HCT116 (cell line): ENCODE measurements at regions not wholly inside any gene's neighbourhood (a gene's known extent, or its start where the extent isn't known, plus 50 kb on each side); places are given as distances from the start of the nearest gene placed in this dataset.

Source experiments
- ATAC-seq: fragments of 200-7000 bp; cut with Tn5 transposase; 2 replicates; pipeline ENCODE4 v1.9.1; 2020; ENCODE audit warnings: mild to moderate bottlenecking, moderate library complexity
- BruUV-seq: library from RNA; stranded (reverse); fragments of 400-500 nt; replicated peaks from 2 replicates; lab custom pipeline; 2021; lab: Mats Ljungman, UMichigan
- CTCF ChIA-PET: fragments of 300-600 bp; sonication (Branson Sonifier 250); formaldehyde crosslinking; loops from one replicate; lab custom pipeline; 2021; ENCODE audit warnings: antibody characterized with exemption; lab: Charles Lee
- POLR2A ChIA-PET: fragments of 300-600, 350-600 bp; sonication (Branson Sonifier 250); formaldehyde crosslinking; loops from one replicate; lab custom pipeline; 2021; ENCODE audit warnings: antibody characterized with exemption; lab: Charles Lee
- RAD21 ChIA-PET, 2 experiments: fragments of 300-600 bp; sonication (Branson Sonifier 250); formaldehyde crosslinking; loops; one replicate each; lab custom pipeline; 2023; ENCODE audit warnings: low total read pairs in 2 of 2; ENCODE audit not compliant: uncharacterized antibody in 2 of 2, unreplicated experiment in 2 of 2, low non-redundant PET in 1 of 2; lab: Charles Lee
- DNase-seq: peaks from one replicate; pipeline ENCODE4 v3.0.0-alpha.2; 2010; ENCODE audit warnings: low read depth, low spot score
- H2AFZ ChIP-seq: fragments of 200-600 bp; shearing (Covaris generic), sonication (generic); 2 replicates; pipeline ENCODE4 v1.6.1; 2017; ENCODE audit warnings: low read depth, mixed run types, mixed read lengths, antibody characterized with exemption, low read length; ENCODE audit not compliant: poor library complexity, severe bottlenecking
- H3K27ac ChIP-seq: 2 replicates; pipeline ENCODE4 v1.5.1; 2012; ENCODE audit warnings: low read depth, low read length
- H3K27me3 ChIP-seq: fragments of 200-600 bp; sonication (generic); 2 replicates; pipeline ENCODE4 v1.6.1; 2016; ENCODE audit warnings: mixed run types, low read length, mixed read lengths; ENCODE audit not compliant: insufficient read depth
- H3K36me3 ChIP-seq, 2 experiments: fragments of 200-500 bp in 1 of 2; fragments of 200-600 bp in 1 of 2; sonication (Bioruptor generic) in 1 of 2; sonication (generic) in 1 of 2; 2 replicates each; pipeline versions ENCODE4 v1.5.1 to v1.6.1; 2014 to 2016; ENCODE audit warnings: low read length in 2 of 2, inconsistent platforms in 1 of 2, mixed read lengths in 1 of 2, mixed run types in 1 of 2; ENCODE audit not compliant: insufficient read depth in 2 of 2, control insufficient read depth in 1 of 2
- H3K4me1 ChIP-seq, 2 experiments: fragments of 200-600 bp in 1 of 2; sonication (generic) in 1 of 2; 2 replicates each; pipeline versions ENCODE4 v1.5.1 to v1.6.1; 2012 to 2017; ENCODE audit warnings: low read length in 2 of 2, inconsistent platforms in 1 of 2, mild to moderate bottlenecking in 1 of 2, mixed read lengths in 1 of 2, mixed run types in 1 of 2, moderate library complexity in 1 of 2; ENCODE audit not compliant: insufficient read depth in 2 of 2, control insufficient read depth in 1 of 2
- H3K4me2 ChIP-seq: fragments of 200-600 bp; sonication (generic); 2 replicates; pipeline ENCODE4 v1.6.1; 2017; ENCODE audit warnings: mixed run types, low read length, mixed read lengths
- H3K4me3 ChIP-seq, 2 experiments: fragments of 200-600 bp in 1 of 2; sonication (generic) in 1 of 2; replicated peaks in 1 of 2; 2 replicates each; pipeline ENCODE4 v1.5.1; 2011 to 2016; ENCODE audit warnings: low read length in 2 of 2, control low read depth in 1 of 2, low read depth in 1 of 2, mild to moderate bottlenecking in 1 of 2, mixed read lengths in 1 of 2, mixed run types in 1 of 2
- H3K79me2 ChIP-seq: fragments of 200-600 bp; sonication (generic); 2 replicates; pipeline ENCODE4 v1.6.1; 2017; ENCODE audit warnings: mild to moderate bottlenecking, mixed run types, low read length, moderate library complexity, mixed read lengths; ENCODE audit not compliant: insufficient read depth
- H3K9ac ChIP-seq: fragments of 200-600 bp; sonication (generic); 2 replicates; pipeline ENCODE4 v1.6.1; 2016; ENCODE audit warnings: low read length, mixed read lengths
- H3K9me2 ChIP-seq: fragments of 200-600 bp; sonication (generic), shearing (Covaris generic); 2 replicates; pipeline ENCODE4 v1.6.1; 2017; ENCODE audit warnings: mixed run types, mild to moderate bottlenecking, moderate library complexity; ENCODE audit not compliant: insufficient read depth
- H3K9me3 ChIP-seq, 2 experiments: fragments of 200-500 bp in 1 of 2; fragments of 200-600 bp in 1 of 2; sonication (Bioruptor generic) in 1 of 2; sonication (generic) in 1 of 2; 2 replicates each; pipeline ENCODE4 v1.6.1; 2014 to 2017; ENCODE audit warnings: low read length in 2 of 2, mixed read lengths in 2 of 2, inconsistent platforms in 1 of 2, low read depth in 1 of 2, mild to moderate bottlenecking in 1 of 2, mixed run types in 1 of 2, moderate library complexity in 1 of 2; ENCODE audit not compliant: control insufficient read depth in 1 of 2, insufficient read depth in 1 of 2
- H4K20me1 ChIP-seq: fragments of 200-600 bp; sonication (generic), shearing (Covaris generic); 2 replicates; pipeline ENCODE4 v1.6.1; 2017; ENCODE audit warnings: mixed run types, mild to moderate bottlenecking, moderate library complexity; ENCODE audit not compliant: insufficient read depth
- CBX3 ChIP-seq: IDR thresholded peaks from 2 replicates; pipeline ENCODE4 v1.6.1; 2012; ENCODE audit warnings: low read depth
- CEBPB ChIP-seq: IDR thresholded peaks from 2 replicates; pipeline ENCODE4 v1.6.1; 2012; ENCODE audit warnings: low read depth
- EGR1 ChIP-seq: IDR thresholded peaks from 2 replicates; pipeline ENCODE4 v1.6.1; 2012; ENCODE audit warnings: low read depth
- ELF1 ChIP-seq: IDR thresholded peaks from 2 replicates; pipeline ENCODE4 v1.6.1; 2012; ENCODE audit warnings: low read depth, borderline replicate concordance
- EZH2phosphoT487 ChIP-seq: fragments of 200-600 bp; IDR thresholded peaks from 2 replicates; pipeline ENCODE4 v1.6.1; 2018; ENCODE audit warnings: antibody characterized with exemption, borderline replicate concordance
- FOSL1 ChIP-seq: IDR thresholded peaks from 2 replicates; pipeline ENCODE4 v1.6.1; 2012; ENCODE audit warnings: low read depth
- JUND ChIP-seq: IDR thresholded peaks from 2 replicates; pipeline ENCODE4 v1.6.1; 2012
- POLR2A ChIP-seq: IDR thresholded peaks from 2 replicates; pipeline ENCODE4 v1.7.0; 2011; ENCODE audit warnings: borderline replicate concordance; ENCODE audit not compliant: insufficient read depth, insufficient read length; ENCODE audit errors: extremely low read depth
- POLR2AphosphoS5 ChIP-seq: IDR thresholded peaks from 2 replicates; pipeline ENCODE4 v1.6.1; 2011; ENCODE audit warnings: mild to moderate bottlenecking, low read depth, low read length, moderate library complexity
- RAD21 ChIP-seq: IDR thresholded peaks from 2 replicates; pipeline ENCODE4 v1.6.1; 2012; ENCODE audit warnings: low read depth, mild to moderate bottlenecking
- REST ChIP-seq: IDR thresholded peaks from 2 replicates; pipeline ENCODE4 v1.6.1; 2012; ENCODE audit warnings: low read depth
- SIN3A ChIP-seq: IDR thresholded peaks from 2 replicates; pipeline ENCODE4 v1.6.1; 2012; ENCODE audit warnings: low read depth
- SP1 ChIP-seq: IDR thresholded peaks from 2 replicates; pipeline ENCODE4 v1.6.1; 2012; ENCODE audit warnings: low read depth
- SRF ChIP-seq: IDR thresholded peaks from 2 replicates; pipeline ENCODE4 v1.6.1; 2012; ENCODE audit warnings: low read depth
- YY1 ChIP-seq: IDR thresholded peaks from 2 replicates; pipeline ENCODE4 v1.6.1; 2011; ENCODE audit warnings: low read length, low read depth, moderate library complexity, mild to moderate bottlenecking; ENCODE audit not compliant: insufficient replicate concordance; ENCODE audit errors: extremely low read depth
- ZBTB33 ChIP-seq: IDR thresholded peaks from 2 replicates; pipeline ENCODE4 v1.6.1; 2011; ENCODE audit warnings: mild to moderate bottlenecking, low read length, moderate library complexity; ENCODE audit not compliant: insufficient replicate concordance; ENCODE audit errors: extremely low read depth
- ZFX ChIP-seq: fragments of 450-650 bp; IDR thresholded peaks from 2 replicates; pipeline ENCODE4 v1.6.1; 2017
- ZNF274 ChIP-seq: fragments of 200-500 bp; sonication (Bioruptor generic); IDR thresholded peaks from 2 replicates; pipeline ENCODE4 v1.6.1; 2014; ENCODE audit warnings: mild to moderate bottlenecking, low read depth, low read length, inconsistent platforms
- intact Hi-C: fragments of 100-400 bp; cut with micrococcal nuclease; formaldehyde crosslinking; loops from 2 replicates; pipeline ENCODE4 v1.10.0; 2022
- TF ChIP-seq, protein P1 (sequence below), 3 experiments: fragments of 200-600 bp in 1 of 3; sonication (generic) in 1 of 3; IDR thresholded peaks in 2 of 3; conservative IDR thresholded peaks in 1 of 3; 2 replicates each; pipeline ENCODE4 v1.5.1; 2012 to 2017; ENCODE audit warnings: low read depth in 2 of 3, low read length in 2 of 3, antibody characterized with exemption in 1 of 3, borderline replicate concordance in 1 of 3, control low read depth in 1 of 3, mild to moderate bottlenecking in 1 of 3, mixed read lengths in 1 of 3, mixed run types in 1 of 3, moderate library complexity in 1 of 3; ENCODE audit not compliant: insufficient read depth in 1 of 3
- TF ChIP-seq, protein P2 (sequence below): IDR thresholded peaks from 2 replicates; pipeline ENCODE4 v1.6.1; 2012

DNA sequence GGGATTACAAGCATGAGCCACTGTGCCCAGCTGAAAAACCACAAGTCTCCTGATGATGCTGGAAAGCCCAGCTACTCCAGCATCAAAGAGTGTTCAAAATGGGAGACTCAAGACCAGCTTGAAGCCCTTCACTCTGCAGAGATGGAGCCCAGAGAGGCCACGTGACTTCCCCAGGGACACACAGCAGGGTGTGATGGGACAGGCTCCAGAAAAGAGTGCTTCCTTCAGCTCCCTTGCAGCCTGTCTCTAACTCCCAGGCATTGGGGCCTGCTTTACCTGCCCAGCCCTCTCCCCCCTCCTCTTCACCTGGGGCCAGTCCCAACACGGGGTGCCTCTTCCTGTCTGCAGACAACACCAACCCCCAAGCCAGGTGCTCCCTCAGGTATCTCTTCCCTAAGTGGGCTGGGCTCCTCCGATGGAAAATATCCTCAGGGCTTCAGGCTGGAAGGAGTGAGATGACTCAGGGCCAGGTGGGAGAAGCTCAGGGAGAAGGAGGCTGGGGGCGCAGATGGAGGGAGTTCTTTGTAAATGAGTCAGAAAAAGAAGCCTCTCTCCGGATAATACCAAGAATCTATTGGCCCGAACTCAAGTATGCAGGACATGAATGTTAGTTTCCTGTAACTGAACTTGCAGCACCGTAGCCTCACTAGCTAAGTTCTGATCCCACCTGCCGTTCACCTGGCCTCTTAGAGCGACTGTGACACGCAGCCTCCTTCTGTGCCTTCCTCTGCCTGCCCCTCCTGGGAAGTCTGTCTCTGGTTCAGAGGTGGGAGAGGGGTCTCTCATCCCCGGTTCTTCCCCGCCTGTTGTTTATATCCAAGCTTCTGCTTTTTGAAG, 326.6 kb downstream of the MN1 start:
- H2AFZ ChIP-seq: peak overlapping the region; percentile 52
- intact Hi-C loops: no loop called here
- DNase-seq (peak; percentile 66), ATAC-seq (peak; percentile 72)
- H3K4me2 ChIP-seq: peak overlapping the region; percentile 77
- peak overlapping the region in 1 of 2 experiments; percentile 35; a peak in 2 of 4 replicates for H3K4me3 ChIP-seq
- peak overlapping the region; percentile 54 for H3K9ac ChIP-seq
- H3K4me1 ChIP-seq: peaks cover 31 to 47% of the 10 kb centered on the region in 2 experiments
- no peaks in the 10 kb centered on the region for H3K9me2 ChIP-seq
- CTCF ChIA-PET: no interaction called here
- H4K20me1 ChIP-seq: no peaks in the 10 kb centered on the region
- no TSS peak for BruUV-seq
- POLR2A ChIA-PET: interaction anchor here (0.8 kb wide), 1 partner anchor 61 kb away, joined by 3 read pairs; no protein-coding TSS in a partner anchor
- RAD21 ChIA-PET: no interaction called here
- H3K79me2 ChIP-seq: no peaks in the 10 kb centered on the region
- H3K9me3 ChIP-seq: no peaks in the 10 kb centered on the region
- H3K36me3 ChIP-seq: no peaks in the 10 kb centered on the region
- no peaks in the 10 kb centered on the region for H3K27me3 ChIP-seq
- H3K27ac ChIP-seq: peak overlapping the region; percentile 62
- TF ChIP-seq POLR2AphosphoS5: peak; percentile 18; the same call in 1 of the 2 replicates
- no peak for TF ChIP-seq ZNF274
- TF ChIP-seq SIN3A: no peak
- TF ChIP-seq SRF: no peak
- TF ChIP-seq RAD21: no peak
- TF ChIP-seq CEBPB: no peak
- peak; percentile 73 for TF ChIP-seq JUND
- no peak for TF ChIP-seq REST
- no peak for TF ChIP-seq ELF1
- TF ChIP-seq YY1: no peak
- no peak for TF ChIP-seq ZBTB33
- no peak for TF ChIP-seq CBX3
- peak; percentile 74; the same call in 1 of the 2 replicates for TF ChIP-seq FOSL1
- TF ChIP-seq, protein P1, sequence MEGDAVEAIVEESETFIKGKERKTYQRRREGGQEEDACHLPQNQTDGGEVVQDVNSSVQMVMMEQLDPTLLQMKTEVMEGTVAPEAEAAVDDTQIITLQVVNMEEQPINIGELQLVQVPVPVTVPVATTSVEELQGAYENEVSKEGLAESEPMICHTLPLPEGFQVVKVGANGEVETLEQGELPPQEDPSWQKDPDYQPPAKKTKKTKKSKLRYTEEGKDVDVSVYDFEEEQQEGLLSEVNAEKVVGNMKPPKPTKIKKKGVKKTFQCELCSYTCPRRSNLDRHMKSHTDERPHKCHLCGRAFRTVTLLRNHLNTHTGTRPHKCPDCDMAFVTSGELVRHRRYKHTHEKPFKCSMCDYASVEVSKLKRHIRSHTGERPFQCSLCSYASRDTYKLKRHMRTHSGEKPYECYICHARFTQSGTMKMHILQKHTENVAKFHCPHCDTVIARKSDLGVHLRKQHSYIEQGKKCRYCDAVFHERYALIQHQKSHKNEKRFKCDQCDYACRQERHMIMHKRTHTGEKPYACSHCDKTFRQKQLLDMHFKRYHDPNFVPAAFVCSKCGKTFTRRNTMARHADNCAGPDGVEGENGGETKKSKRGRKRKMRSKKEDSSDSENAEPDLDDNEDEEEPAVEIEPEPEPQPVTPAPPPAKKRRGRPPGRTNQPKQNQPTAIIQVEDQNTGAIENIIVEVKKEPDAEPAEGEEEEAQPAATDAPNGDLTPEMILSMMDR (IDR thresholded peaks at IDR 0.05 in 2 of 3, conservative IDR thresholded peaks at IDR 0.05 in 1 of 3; ENCODE audit: borderline replicate concordance in 1 of 3, insufficient read depth in 1 of 3, low read depth in 2 of 3, low read length in 2 of 3): no peak
- TF ChIP-seq EGR1: no peak
- TF ChIP-seq EZH2phosphoT487: no peak
- no peak for TF ChIP-seq ZFX
- TF ChIP-seq, protein P2, sequence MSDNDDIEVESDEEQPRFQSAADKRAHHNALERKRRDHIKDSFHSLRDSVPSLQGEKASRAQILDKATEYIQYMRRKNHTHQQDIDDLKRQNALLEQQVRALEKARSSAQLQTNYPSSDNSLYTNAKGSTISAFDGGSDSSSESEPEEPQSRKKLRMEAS: peak; percentile 31
- no peak for TF ChIP-seq POLR2A
- peak; percentile 60 for TF ChIP-seq SP1
